NB4 (cell line): ENCODE measurements at regions not wholly inside any gene's neighbourhood (a gene's known extent, or its start where the extent isn't known, plus 50 kb on each side); places are given as distances from the start of the nearest gene placed in this dataset.

Experiments used
- DNase-seq: peaks from one replicate; pipeline ENCODE4 v3.0.0; 2010; ENCODE audit warnings: low read depth
- H3K4me3 ChIP-seq: one replicate; pipeline ENCODE4 v1.5.1; 2011; ENCODE audit warnings: mild to moderate bottlenecking, low read depth, low read length, moderate library complexity
- CTCF ChIP-seq: IDR thresholded peaks from one replicate; pipeline ENCODE4 v1.5.1; 2012; ENCODE audit warnings: low read depth, low read length
- MAX ChIP-seq: IDR thresholded peaks from 2 replicates; pipeline ENCODE4 v1.6.1; 2011; ENCODE audit warnings: low read depth, low read length
- MYC ChIP-seq: IDR thresholded peaks from 2 replicates; pipeline ENCODE4 v1.6.1; 2011; ENCODE audit warnings: low read depth, low read length
- POLR2A ChIP-seq: IDR thresholded peaks from 2 replicates; pipeline ENCODE4 v1.6.1; 2011; ENCODE audit warnings: mild to moderate bottlenecking; ENCODE audit not compliant: insufficient read length; ENCODE audit errors: extremely low read depth

GRCh38 chr2:30366199-30366691 lies 80.8 kb upstream of the LCLAT1 start:
- no peak for DNase-seq
- no peak for TF ChIP-seq POLR2A
- H3K4me3 ChIP-seq, result no peak overlapping the region

GRCh38 chr2:30367232-30368070 lies 79.6 kb upstream of the LCLAT1 start:
- H3K4me3 ChIP-seq, result no peak overlapping the region
- no peak for DNase-seq
- TF ChIP-seq POLR2A (no peak), CTCF (no peak), MYC (no peak), MAX (no peak)

- H3K4me3 ChIP-seq, result no peak overlapping the region
- no peak for TF ChIP-seq CTCF
- no peak for TF ChIP-seq MAX
- no peak for TF ChIP-seq POLR2A
- no peak for TF ChIP-seq MYC
- DNase-seq, result no peak
Measured at GRCh38 chr2:30368258-30368657, 78.8 kb upstream of the LCLAT1 start.

- TF ChIP-seq CTCF, result no peak
- no peak for TF ChIP-seq POLR2A
- TF ChIP-seq MAX, result no peak
- no peak for TF ChIP-seq MYC
- DNase-seq, result no peak
- no peak overlapping the region for H3K4me3 ChIP-seq
Measured at GRCh38 chr2:30371028-30371689, 75.9 kb upstream of the LCLAT1 start.

- TF ChIP-seq CTCF (no peak), POLR2A (no peak), MYC (no peak), MAX (no peak)
- no peak for DNase-seq
- no peak overlapping the region for H3K4me3 ChIP-seq
Measured at GRCh38 chr2:30371772-30372373, 75.2 kb upstream of the LCLAT1 start.

GRCh38 chr2:30372826-30373225 lies 74.2 kb upstream of the LCLAT1 start:
- DNase-seq, result no peak
- H3K4me3 ChIP-seq, result no peak overlapping the region
- TF ChIP-seq POLR2A (no peak), MYC (no peak), CTCF (no peak), MAX (no peak)
